Uterus (tissue), 3 donors: ENCODE measurements at regions not wholly inside any gene's neighbourhood (a gene's known extent, or its start where the extent isn't known, plus 50 kb on each side); places are given as distances from the start of the nearest gene placed in this dataset.

Experiments
- DNase-seq, 2 donors: peaks; one replicate each; pipeline ENCODE4 v3.0.0-alpha.2; 2019 to 2020
- H3K27ac ChIP-seq, 2 donors: fragments of 200-600 bp; sonication (generic); 1 replicate in 1 of 2; 2 replicates in 1 of 2; pipeline ENCODE4 v1.5.1; 2016 to 2018
- H3K27me3 ChIP-seq, 2 donors: fragments of 200-600 bp; sonication (generic); one replicate each; pipeline ENCODE4 v1.5.1; 2018 to 2019; ENCODE audit warnings: control low read depth in 1 of 2
- H3K36me3 ChIP-seq, 2 donors: fragments of 200-600 bp; sonication (generic); one replicate each; pipeline ENCODE4 v1.5.1; 2019; ENCODE audit warnings: control low read depth in 1 of 2
- H3K4me1 ChIP-seq, 2 donors: fragments of 200-600 bp; sonication (generic); one replicate each; pipeline ENCODE4 v1.5.1; 2018 to 2019; ENCODE audit warnings: control low read depth in 1 of 2
- H3K4me3 ChIP-seq, 2 donors: fragments of 200-600 bp; sonication (generic); 1 replicate in 1 of 2; 2 replicates in 1 of 2; pipeline ENCODE4 v1.5.1; 2018 to 2019; ENCODE audit warnings: mild to moderate bottlenecking in 1 of 2
- H3K9me3 ChIP-seq, 2 donors: fragments of 200-600 bp; sonication (generic); one replicate each; pipeline ENCODE4 v1.5.1; 2019; ENCODE audit warnings: control low read depth in 1 of 2
- POLR2A ChIP-seq, 2 donors: fragments of 450-650 bp; IDR thresholded peaks; one replicate each; pipeline ENCODE4 v1.6.1; 2016; ENCODE audit warnings: antibody characterized with exemption in 2 of 2, mild to moderate bottlenecking in 1 of 2, moderate library complexity in 1 of 2
- intact Hi-C: fragments of 100-400 bp; cut with DNase I; formaldehyde crosslinking; loops from one replicate; pipeline ENCODE4 v1.15.1; 2023; ENCODE audit warnings: low total_unique reads
- TF ChIP-seq, protein P1 (sequence below), 4 experiments: fragments of 200-600 bp in 2 of 4; fragments of 450-650 bp in 2 of 4; sonication (generic) in 2 of 4; IDR thresholded peaks; one replicate each; pipeline ENCODE4 v1.5.1; 2016 to 2019; ENCODE audit warnings: antibody characterized with exemption in 4 of 4, mild to moderate bottlenecking in 2 of 4, moderate library complexity in 1 of 4
- donor health status: DM: yes; HTN: yes; CAD: no.

DNA sequence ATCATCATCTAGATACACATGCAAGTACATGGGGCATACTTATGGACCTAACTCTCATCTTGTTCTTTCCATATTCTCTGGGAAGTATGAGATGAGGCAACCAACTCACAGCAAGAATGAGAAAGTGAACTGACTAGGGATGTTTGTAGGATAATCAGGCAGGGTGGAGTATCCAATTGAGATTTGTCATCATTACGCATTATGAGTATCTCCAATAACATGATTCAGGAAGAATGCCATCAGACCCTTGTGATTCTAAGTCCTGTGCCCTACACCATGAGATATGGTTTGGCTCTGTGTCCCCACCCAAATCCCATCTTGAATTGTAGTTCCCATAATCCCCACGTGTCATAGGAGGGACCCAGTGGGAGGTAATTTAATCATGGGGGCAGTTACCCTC is 154.0 kb downstream of the SLC30A10 start:
- no peaks in the 10 kb centered on the region for H3K27me3 ChIP-seq
- intact Hi-C loops, result no loop called here
- no peak overlapping the region for H3K4me3 ChIP-seq
- no peaks in the 10 kb centered on the region for H3K4me1 ChIP-seq
- no peaks in the 10 kb centered on the region for H3K9me3 ChIP-seq
- no peak for DNase-seq
- no peak overlapping the region for H3K27ac ChIP-seq
- TF ChIP-seq, protein P1, sequence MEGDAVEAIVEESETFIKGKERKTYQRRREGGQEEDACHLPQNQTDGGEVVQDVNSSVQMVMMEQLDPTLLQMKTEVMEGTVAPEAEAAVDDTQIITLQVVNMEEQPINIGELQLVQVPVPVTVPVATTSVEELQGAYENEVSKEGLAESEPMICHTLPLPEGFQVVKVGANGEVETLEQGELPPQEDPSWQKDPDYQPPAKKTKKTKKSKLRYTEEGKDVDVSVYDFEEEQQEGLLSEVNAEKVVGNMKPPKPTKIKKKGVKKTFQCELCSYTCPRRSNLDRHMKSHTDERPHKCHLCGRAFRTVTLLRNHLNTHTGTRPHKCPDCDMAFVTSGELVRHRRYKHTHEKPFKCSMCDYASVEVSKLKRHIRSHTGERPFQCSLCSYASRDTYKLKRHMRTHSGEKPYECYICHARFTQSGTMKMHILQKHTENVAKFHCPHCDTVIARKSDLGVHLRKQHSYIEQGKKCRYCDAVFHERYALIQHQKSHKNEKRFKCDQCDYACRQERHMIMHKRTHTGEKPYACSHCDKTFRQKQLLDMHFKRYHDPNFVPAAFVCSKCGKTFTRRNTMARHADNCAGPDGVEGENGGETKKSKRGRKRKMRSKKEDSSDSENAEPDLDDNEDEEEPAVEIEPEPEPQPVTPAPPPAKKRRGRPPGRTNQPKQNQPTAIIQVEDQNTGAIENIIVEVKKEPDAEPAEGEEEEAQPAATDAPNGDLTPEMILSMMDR (IDR thresholded peaks at IDR 0.05), result no peak
- no peak for TF ChIP-seq POLR2A (IDR thresholded peaks at IDR 0.05)
- H3K36me3 ChIP-seq, result no peaks in the 10 kb centered on the region

DNA sequence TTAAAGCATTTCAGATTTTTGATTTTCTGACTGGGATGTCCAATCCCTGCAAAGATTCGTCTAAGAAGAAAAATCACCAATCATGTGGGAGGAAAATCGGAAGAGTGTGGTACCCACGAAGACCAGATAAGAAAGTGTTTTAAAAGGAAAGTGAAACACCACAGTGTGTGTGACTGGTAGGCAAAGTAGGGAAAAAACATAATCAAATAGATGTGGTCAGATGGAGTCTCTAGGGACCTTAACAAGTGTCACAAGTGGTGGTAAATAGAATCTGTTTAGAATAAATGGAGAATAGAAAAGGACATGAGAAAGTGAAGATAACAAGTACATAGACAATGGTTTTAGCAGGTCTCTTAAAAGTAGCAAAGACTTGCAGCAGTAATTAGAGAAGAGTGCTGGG is 154.6 kb downstream of the SLC30A10 start:
- Histone ChIP-seq H3K36me3 (no peaks in the 10 kb centered on the region), H3K4me3 (no peak overlapping the region), H3K9me3 (no peaks in the 10 kb centered on the region), H3K27ac (no peak overlapping the region), H3K27me3 (no peaks in the 10 kb centered on the region), H3K4me1 (no peaks in the 10 kb centered on the region)
- DNase-seq, result no peak
- TF ChIP-seq, protein P1 (IDR thresholded peaks at IDR 0.05), result no peak
- no peak for TF ChIP-seq POLR2A (IDR thresholded peaks at IDR 0.05)
- intact Hi-C loops, result no loop called here

GRCh38 chr1:219773110-219773509 is 155.2 kb downstream of the SLC30A10 start:
- Histone ChIP-seq H3K4me3 (no peak overlapping the region), H3K36me3 (no peaks in the 10 kb centered on the region), H3K4me1 (no peaks in the 10 kb centered on the region), H3K27ac (no peak overlapping the region), H3K9me3 (no peaks in the 10 kb centered on the region), H3K27me3 (no peaks in the 10 kb centered on the region)
- no peak for TF ChIP-seq POLR2A (IDR thresholded peaks at IDR 0.05)
- TF ChIP-seq, protein P1 (IDR thresholded peaks at IDR 0.05), result no peak
- intact Hi-C loops, result no loop called here
- DNase-seq, result no peak

DNA sequence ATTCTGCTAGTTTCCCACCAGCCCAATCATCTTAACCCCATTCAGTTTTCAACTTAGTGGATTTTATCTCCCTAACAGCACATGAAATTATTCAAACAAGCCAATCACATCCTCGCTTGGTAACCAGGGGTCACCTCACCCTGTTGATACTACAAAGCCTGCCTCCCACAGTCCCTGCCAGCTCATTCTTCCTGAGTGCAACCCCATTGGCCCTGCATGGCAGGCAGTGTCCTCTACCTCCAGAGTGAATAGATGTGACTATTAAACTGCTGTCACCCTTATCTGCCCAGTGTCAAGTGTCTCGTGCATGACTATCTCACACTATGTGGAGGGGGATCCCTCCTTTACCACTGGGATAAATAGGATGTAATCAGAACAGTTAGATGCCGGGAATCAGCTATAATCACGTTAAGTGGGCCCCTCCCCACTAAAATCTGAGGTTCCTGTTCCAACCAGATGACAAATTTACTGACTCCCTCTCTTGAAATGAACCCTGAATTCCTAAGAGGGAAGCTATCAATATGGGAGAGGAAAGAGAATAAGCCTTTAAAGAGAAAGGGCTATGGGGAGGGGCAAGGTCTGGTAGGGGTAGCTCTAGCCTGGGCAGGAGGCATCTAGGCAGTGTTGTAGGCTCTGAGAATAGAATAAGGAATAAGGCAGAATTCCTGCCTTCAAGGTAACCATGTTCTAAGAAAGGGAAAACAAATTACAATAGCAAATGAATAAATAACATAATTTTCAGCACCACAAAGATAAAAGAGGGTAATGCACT is 155.9 kb downstream of the SLC30A10 start:
- Histone ChIP-seq H3K9me3 (no peaks in the 10 kb centered on the region), H3K4me3 (no peak overlapping the region), H3K4me1 (no peaks in the 10 kb centered on the region), H3K27ac (no peak overlapping the region), H3K27me3 (no peaks in the 10 kb centered on the region), H3K36me3 (no peaks in the 10 kb centered on the region)
- intact Hi-C loops, result no loop called here
- TF ChIP-seq POLR2A (IDR thresholded peaks at IDR 0.05), result no peak
- TF ChIP-seq, protein P1 (IDR thresholded peaks at IDR 0.05), result no peak
- DNase-seq, result no peak

DNA sequence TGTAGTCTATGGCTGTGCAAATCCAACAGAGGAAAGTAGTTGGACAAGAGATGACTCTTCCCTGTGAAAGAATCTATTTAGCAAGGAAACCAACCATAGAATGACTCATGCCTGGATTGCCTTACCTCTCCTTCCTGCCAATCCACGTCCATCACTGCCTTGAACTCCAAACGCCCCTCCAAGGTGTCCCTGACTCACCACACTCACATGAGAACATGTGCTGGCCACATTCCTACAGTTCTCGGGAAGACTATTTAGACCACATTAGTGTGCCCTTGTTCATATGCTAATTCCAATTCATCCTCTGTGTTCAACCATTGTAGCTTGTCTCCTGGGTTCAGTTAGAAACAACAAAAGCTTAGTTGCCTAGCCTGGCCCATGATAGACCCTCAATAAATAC is 157.3 kb downstream of the SLC30A10 start:
- no peaks in the 10 kb centered on the region for H3K27me3 ChIP-seq
- TF ChIP-seq, protein P1 (IDR thresholded peaks at IDR 0.05), result no peak
- TF ChIP-seq POLR2A (IDR thresholded peaks at IDR 0.05), result no peak
- H3K4me3 ChIP-seq, result no peak overlapping the region
- no peaks in the 10 kb centered on the region for H3K4me1 ChIP-seq
- no peaks in the 10 kb centered on the region for H3K36me3 ChIP-seq
- intact Hi-C loops, result no loop called here
- no peak for DNase-seq
- no peak overlapping the region for H3K27ac ChIP-seq
- no peaks in the 10 kb centered on the region for H3K9me3 ChIP-seq
